DOHH2 (cell line): ENCODE measurements at regions not wholly inside any gene's neighbourhood (a gene's known extent, or its start where the extent isn't known, plus 50 kb on each side); places are given as distances from the start of the nearest gene placed in this dataset.

ENCODE experiments used
- CTCF ChIP-seq: fragments of 200-600 bp; sonication (generic); IDR thresholded peaks from one replicate; pipeline ENCODE4 v1.5.1; 2014; ENCODE audit warnings: antibody characterized with exemption, mild to moderate bottlenecking, low read depth, low read length; ENCODE audit not compliant: poor library complexity, severe bottlenecking
- EZH2phosphoT487 ChIP-seq: fragments of 200-600 bp; sonication (generic); IDR thresholded peaks from 2 replicates; pipeline ENCODE4 v1.6.1; 2017; ENCODE audit warnings: borderline replicate concordance, mild to moderate bottlenecking, antibody characterized with exemption, low read length, moderate library complexity, mixed read lengths

DNA sequence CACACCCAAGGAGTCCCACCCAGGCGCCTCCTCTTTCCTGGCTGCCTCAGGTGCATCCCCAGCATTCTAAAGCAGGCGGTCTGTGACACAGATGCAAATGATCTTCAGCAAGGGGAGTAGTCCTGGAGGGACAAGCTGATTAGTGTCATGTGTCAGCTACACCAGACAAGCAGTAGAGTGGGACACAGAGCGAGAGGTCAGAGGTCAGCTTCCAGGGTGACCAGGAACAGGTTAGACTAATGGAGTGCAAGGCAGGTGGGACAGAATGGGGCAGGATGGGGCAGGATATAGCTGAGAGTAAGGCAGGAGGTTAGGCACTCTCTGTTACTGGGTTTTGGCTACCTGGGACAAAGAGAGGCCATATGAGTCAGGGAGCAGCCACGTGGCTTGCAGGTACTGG lies 534.0 kb downstream of the FUT8 start:
- TF ChIP-seq CTCF (no peak), EZH2phosphoT487 (no peak)
